ENCODE measurements at regions not wholly inside any gene's neighbourhood (a gene's known extent, or its start where the extent isn't known, plus 50 kb on each side); places are given as distances from the start of the nearest gene placed in this dataset.
"Not testable (repeated sequence)": the region's sequence is repeated elsewhere in the genome, so short reads cannot be mapped to it uniquely, and the experiment has no call there.

DNA sequence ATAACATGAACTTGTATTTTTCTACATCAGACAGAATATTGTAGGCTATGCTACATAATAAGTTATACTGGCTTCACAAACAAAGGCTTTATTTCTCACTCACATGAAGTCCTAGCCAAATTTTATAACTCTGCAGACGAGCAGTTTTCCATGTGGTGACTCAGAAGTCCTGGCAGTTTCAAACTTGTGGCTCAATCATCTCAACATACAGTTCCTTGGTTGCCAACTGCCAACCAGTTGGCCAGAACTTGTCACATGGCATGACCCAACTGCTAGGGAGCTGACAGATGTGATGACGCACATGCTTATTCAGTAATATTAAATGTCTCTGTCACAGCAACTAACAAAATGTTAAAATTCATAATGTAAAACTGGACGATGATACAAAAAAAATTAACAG is 63.8 kb upstream of the ZC3H15 start:
- DNase-seq (ENCODE audit: low read depth), result peak; percentile 52
- in situ Hi-C loops (cut with HindIII; ENCODE audit: low sequenced_read_pairs), result no loop called here
- H3K4me3 ChIP-seq (ENCODE audit: low read depth, low read length), result no peak overlapping the region
- TF ChIP-seq, protein P1, sequence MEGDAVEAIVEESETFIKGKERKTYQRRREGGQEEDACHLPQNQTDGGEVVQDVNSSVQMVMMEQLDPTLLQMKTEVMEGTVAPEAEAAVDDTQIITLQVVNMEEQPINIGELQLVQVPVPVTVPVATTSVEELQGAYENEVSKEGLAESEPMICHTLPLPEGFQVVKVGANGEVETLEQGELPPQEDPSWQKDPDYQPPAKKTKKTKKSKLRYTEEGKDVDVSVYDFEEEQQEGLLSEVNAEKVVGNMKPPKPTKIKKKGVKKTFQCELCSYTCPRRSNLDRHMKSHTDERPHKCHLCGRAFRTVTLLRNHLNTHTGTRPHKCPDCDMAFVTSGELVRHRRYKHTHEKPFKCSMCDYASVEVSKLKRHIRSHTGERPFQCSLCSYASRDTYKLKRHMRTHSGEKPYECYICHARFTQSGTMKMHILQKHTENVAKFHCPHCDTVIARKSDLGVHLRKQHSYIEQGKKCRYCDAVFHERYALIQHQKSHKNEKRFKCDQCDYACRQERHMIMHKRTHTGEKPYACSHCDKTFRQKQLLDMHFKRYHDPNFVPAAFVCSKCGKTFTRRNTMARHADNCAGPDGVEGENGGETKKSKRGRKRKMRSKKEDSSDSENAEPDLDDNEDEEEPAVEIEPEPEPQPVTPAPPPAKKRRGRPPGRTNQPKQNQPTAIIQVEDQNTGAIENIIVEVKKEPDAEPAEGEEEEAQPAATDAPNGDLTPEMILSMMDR (IDR thresholded peaks at IDR 0.05; ENCODE audit: low read depth, low read length, missing control alignments), result no peak

DNA sequence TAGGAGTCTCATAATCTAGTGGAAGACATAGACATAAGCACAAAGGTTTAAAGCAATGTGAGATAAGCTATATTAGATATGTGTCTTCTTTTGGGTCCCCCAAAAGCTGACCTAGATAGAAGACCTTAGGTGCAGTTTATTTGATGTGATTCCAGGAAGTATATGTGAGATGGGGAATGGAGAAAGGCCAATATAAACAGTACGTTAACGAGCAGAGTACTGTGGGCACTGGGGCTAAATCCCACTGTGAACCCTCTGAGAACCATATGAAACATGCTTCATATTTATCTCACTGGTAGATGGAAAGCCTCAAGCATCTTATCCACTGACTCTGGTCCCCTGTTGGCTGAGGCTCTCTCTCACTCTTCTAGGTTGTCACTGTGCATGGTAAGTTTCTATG is 62.6 kb upstream of the ZC3H15 start:
- no peak for DNase-seq (ENCODE audit: low read depth)
- in situ Hi-C loops (cut with HindIII; ENCODE audit: low sequenced_read_pairs), result no loop called here
- no peak overlapping the region for H3K4me3 ChIP-seq (ENCODE audit: low read depth, low read length)
- TF ChIP-seq, protein P1 (IDR thresholded peaks at IDR 0.05; ENCODE audit: low read depth, low read length, missing control alignments), result no peak

DNA sequence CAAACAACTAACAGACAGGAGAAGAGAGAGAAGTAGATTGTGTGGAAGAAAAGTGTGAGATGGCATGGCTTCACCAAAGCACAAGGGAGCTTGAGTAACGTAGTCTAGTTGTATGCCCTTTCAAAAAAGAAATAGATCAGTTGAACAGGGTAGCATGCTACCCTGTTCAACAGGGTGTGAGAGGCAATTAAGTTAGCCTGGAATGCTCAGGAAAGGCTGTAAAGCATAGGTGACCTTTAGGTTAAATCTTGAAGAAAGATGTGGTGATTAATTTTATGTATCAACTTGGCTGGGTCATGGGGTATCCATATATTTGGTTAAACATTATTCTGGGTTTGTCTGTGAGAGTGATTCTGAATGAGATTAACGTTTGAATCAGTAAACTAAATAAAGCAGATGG is 61.8 kb upstream of the ZC3H15 start:
- no peak for DNase-seq (ENCODE audit: low read depth)
- H3K4me3 ChIP-seq (ENCODE audit: low read depth, low read length), result no peak overlapping the region
- TF ChIP-seq, protein P1 (IDR thresholded peaks at IDR 0.05; ENCODE audit: low read depth, low read length, missing control alignments), result no peak
- in situ Hi-C loops (cut with HindIII; ENCODE audit: low sequenced_read_pairs), result no loop called here

DNA sequence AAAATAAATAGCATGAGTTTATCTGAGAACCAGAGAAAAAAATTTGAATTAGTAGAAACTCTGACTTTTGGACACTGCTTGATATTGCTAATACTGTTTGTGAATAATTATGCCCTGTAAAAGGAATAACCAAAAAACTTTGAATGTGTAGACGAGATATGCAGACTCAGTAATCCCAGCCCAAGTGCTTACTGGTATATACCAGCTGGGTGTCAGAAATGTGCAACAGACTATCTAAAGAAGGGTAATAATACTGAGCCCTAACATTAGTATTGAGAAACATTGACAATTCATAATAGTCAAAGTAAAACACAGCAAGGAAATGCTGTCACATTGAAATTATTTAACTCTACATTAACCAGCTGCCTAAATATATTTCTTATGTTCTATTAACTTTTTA is 60.5 kb upstream of the ZC3H15 start:
- no peak for DNase-seq (ENCODE audit: low read depth)
- in situ Hi-C loops (cut with HindIII; ENCODE audit: low sequenced_read_pairs), result no loop called here
- H3K4me3 ChIP-seq (ENCODE audit: low read depth, low read length), result no peak overlapping the region
- TF ChIP-seq, protein P1 (IDR thresholded peaks at IDR 0.05; ENCODE audit: low read depth, low read length, missing control alignments), result no peak

DNA sequence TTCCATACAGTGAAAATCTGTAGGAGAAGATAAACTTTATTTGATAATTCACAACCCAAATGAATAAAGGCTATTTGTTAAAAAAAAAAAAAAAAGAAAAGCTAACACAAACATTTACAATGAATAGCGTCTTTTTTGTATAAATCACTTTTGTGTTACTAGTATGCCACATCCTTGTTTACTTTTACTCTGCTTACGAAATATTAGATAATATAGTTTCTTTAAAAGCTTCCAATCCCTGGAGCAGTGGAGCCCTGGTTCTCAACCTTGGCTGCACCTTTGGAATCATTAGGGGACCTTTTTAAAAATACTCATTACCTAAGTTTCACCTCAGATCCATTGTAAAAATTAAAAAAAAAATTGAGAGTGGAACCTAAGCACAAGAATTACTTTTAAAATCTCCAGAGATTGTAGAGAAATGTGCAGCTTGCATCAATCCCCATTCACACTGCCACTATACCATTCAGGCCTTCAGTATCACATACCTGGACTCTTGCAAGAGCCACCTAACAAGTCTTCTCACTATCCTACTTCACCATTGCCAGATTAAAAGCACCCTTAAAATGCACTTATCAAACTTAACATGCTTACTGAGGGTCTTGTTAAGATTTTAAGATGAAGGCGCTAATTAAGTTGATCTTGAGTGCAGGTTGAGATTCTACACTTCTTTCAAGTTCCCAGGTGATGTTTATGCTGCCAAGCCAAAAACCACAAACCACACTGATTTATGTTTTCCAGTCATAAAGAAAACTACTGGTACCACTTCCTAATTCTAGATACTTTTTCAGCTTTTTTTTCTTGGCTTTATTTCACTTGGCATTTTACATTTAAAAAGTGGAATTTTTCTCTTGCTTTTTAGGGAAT is 59.7 kb upstream of the ZC3H15 start:
- TF ChIP-seq, protein P1 (IDR thresholded peaks at IDR 0.05; ENCODE audit: low read depth, low read length, missing control alignments), result no peak
- H3K4me3 ChIP-seq (ENCODE audit: low read depth, low read length), result no peak overlapping the region
- in situ Hi-C loops (cut with HindIII; ENCODE audit: low sequenced_read_pairs), result no loop called here
- no peak for DNase-seq (ENCODE audit: low read depth)

DNA sequence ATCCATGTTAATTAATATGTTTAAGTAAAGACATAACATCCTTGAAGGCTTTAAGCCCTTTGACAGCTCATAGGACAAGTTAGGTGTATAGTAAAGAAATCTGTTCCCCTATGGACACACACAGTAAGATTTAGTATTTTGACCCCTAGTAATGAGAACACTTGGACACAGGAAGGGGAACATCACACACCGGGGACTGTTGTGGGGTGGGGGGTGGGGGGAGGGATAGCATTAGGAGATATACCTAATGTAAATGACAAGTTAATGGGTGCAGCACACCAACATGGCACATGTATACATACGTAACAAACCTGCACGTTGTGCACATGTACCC is 59.1 kb upstream of the ZC3H15 start:
- DNase-seq (ENCODE audit: low read depth); in situ Hi-C loops (cut with HindIII; ENCODE audit: low sequenced_read_pairs); H3K4me3 ChIP-seq (ENCODE audit: low read depth, low read length): not testable (repeated sequence)

DNA sequence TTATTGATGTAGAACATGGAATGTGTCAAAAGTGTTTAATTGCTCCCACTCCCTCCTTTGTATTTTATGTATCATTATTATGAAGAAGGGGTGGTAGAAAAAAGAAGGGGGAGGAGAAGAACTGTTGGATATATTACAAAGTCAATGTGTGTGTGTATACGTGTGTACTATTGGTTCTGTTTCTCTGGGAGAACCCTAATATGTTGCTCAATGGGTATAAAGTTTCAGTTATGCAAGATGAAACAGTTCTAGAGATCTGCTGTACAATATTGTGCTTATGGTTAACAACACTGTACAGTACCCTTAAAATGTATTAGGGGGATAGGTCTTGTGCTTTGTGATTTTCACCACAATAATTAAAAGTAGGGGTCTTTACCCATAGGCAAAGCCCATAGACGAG is 58.1 kb upstream of the ZC3H15 start:
- TF ChIP-seq, protein P1 (IDR thresholded peaks at IDR 0.05; ENCODE audit: low read depth, low read length, missing control alignments), result no peak
- H3K4me3 ChIP-seq (ENCODE audit: low read depth, low read length), result no peak overlapping the region
- DNase-seq (ENCODE audit: low read depth), result no peak
- in situ Hi-C loops (cut with HindIII; ENCODE audit: low sequenced_read_pairs), result no loop called here
